22Rv1 (cell line): ENCODE measurements at regions not wholly inside any gene's neighbourhood (a gene's known extent, or its start where the extent isn't known, plus 50 kb on each side); places are given as distances from the start of the nearest gene placed in this dataset.

Experiments
- H3K27ac ChIP-seq: fragments of 450-650 bp; 2 replicates; pipeline ENCODE4 v1.5.1; 2017
- CTCF ChIP-seq: fragments of 450-650 bp; IDR thresholded peaks from 2 replicates; pipeline ENCODE4 v1.5.1; 2017; ENCODE audit warnings: mild to moderate bottlenecking
- ZFX ChIP-seq: fragments of 450-650 bp; IDR thresholded peaks from 2 replicates; pipeline ENCODE4 v1.6.1; 2017; ENCODE audit warnings: antibody characterized with exemption, borderline replicate concordance

- no peak for TF ChIP-seq CTCF
- TF ChIP-seq ZFX, result no peak
- H3K27ac ChIP-seq, result no peak overlapping the region
Observed at GRCh38 chr4:60885011-60885410, 315.1 kb upstream of the ADGRL3 start.

- H3K27ac ChIP-seq, result no peak overlapping the region
- no peak for TF ChIP-seq ZFX
- TF ChIP-seq CTCF, result no peak
Observed at GRCh38 chr4:60890743-60891142, 309.4 kb upstream of the ADGRL3 start.

GRCh38 chr4:60891947-60892346, 308.2 kb upstream of the ADGRL3 start:
- TF ChIP-seq CTCF, result no peak
- TF ChIP-seq ZFX, result no peak
- no peak overlapping the region for H3K27ac ChIP-seq

- TF ChIP-seq CTCF (no peak), ZFX (no peak)
- no peak overlapping the region for H3K27ac ChIP-seq
Observed at GRCh38 chr4:60897415-60897814, 302.7 kb upstream of the ADGRL3 start.

- H3K27ac ChIP-seq, result no peak overlapping the region
- TF ChIP-seq ZFX (no peak), CTCF (no peak)
Observed at GRCh38 chr4:60905162-60905561, 295.0 kb upstream of the ADGRL3 start.

- TF ChIP-seq CTCF (no peak), ZFX (no peak)
- no peak overlapping the region for H3K27ac ChIP-seq
Observed at GRCh38 chr4:60911127-60911526, 289.0 kb upstream of the ADGRL3 start.

- TF ChIP-seq ZFX (no peak), CTCF (no peak)
- no peak overlapping the region for H3K27ac ChIP-seq
Observed at GRCh38 chr4:60913002-60913401, 287.1 kb upstream of the ADGRL3 start.
